ENCODE measurements at regions not wholly inside any gene's neighbourhood (a gene's known extent, or its start where the extent isn't known, plus 50 kb on each side); places are given as distances from the start of the nearest gene placed in this dataset.
A peak's percentile ranks its signal among the peaks of the same experiment; 100 is the strongest.
"Not testable (repeated sequence)": the region's sequence is repeated elsewhere in the genome, so short reads cannot be mapped to it uniquely, and the experiment has no call there.

- Histone ChIP-seq H3K27me3 (ENCODE audit: control insufficient read depth, insufficient read depth, low read length) (no peaks in the 10 kb centered on the region), H3K9me3 (ENCODE audit: control insufficient read depth in 2 of 3, insufficient read depth in 1 of 3, low read length in 3 of 3) (no peaks in the 10 kb centered on the region), H3K4me1 (ENCODE audit: control insufficient read depth in 2 of 3, insufficient read depth in 2 of 3, low read depth in 1 of 3, low read length in 3 of 3) (no peaks in the 10 kb centered on the region), H3K36me3 (ENCODE audit: control insufficient read depth in 2 of 3, insufficient read depth in 3 of 3, low read length in 3 of 3) (no peaks in the 10 kb centered on the region), H3K4me3 (ENCODE audit: low read length in 3 of 3) (no peak overlapping the region), H3K9ac (ENCODE audit: low read length in 3 of 3) (no peak overlapping the region), H3K27ac (ENCODE audit: low read depth in 2 of 2, low read length in 2 of 2) (no peak overlapping the region)
- intact Hi-C loops (cut with DNase I), result no loop called here
- DNase-seq (no peak), FAIRE-seq (no peak)
- TF ChIP-seq CTCF (IDR thresholded peaks at IDR 0.05; ENCODE audit: borderline replicate concordance, extremely low read depth, insufficient read depth), result no peak
Observed at GRCh38 chrX:128961290-128961689, 562.0 kb downstream of the SMARCA1 start.

DNA sequence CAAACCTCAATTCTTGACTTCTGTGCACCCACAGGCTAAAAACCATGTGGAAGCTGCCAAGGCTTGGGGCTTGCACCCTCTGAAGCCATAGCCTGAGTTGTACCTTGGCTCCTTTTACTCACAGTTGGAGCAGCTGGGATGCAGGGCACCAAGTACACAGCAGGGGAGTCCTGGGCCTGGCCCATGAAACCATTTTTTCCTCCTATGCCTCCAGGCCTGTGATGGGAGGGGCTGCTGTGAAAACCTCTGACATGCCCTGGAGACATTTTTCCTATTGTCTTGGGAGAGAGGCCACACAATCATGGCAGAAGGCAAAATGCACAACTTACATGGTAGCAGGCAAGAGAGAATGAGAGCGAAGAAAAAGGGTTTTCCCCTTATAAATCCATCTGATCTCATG lies 568.6 kb downstream of the SMARCA1 start:
- H3K4me3 ChIP-seq (ENCODE audit: low read length in 3 of 3); H3K9ac ChIP-seq (ENCODE audit: low read length in 3 of 3); H3K27ac ChIP-seq (ENCODE audit: low read depth in 2 of 2, low read length in 2 of 2); H3K4me1 ChIP-seq (ENCODE audit: control insufficient read depth in 2 of 3, insufficient read depth in 2 of 3, low read depth in 1 of 3, low read length in 3 of 3); H3K27me3 ChIP-seq (ENCODE audit: control insufficient read depth, insufficient read depth, low read length); H3K9me3 ChIP-seq (ENCODE audit: control insufficient read depth in 2 of 3, insufficient read depth in 1 of 3, low read length in 3 of 3); DNase-seq; H3K36me3 ChIP-seq (ENCODE audit: control insufficient read depth in 2 of 3, insufficient read depth in 3 of 3, low read length in 3 of 3); FAIRE-seq; intact Hi-C loops (cut with DNase I): not testable (repeated sequence)

DNA sequence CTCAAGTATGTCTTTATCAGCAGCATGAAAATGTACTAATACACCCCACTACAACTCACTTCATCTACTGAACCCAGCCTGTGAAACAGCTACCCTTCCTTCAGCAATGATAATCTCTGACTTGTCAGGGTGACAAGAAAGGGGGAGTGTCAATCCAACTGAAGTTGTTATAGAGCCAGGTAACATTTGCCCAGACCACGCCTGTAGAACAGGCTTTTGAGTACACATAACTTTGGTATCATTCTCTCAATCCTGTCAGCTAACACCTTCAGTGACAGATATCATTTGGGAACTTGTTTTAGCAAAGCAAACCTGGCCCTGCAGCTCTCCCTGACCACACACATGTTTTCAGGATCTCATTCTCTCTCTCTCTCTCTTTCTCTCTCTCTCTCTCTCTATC lies 592.2 kb downstream of the SMARCA1 start:
- H3K36me3 ChIP-seq (ENCODE audit: control insufficient read depth in 2 of 3, insufficient read depth in 3 of 3, low read length in 3 of 3), result no peaks in the 10 kb centered on the region
- intact Hi-C loops (cut with DNase I), result no loop called here
- no peaks in the 10 kb centered on the region for H3K9me3 ChIP-seq (ENCODE audit: control insufficient read depth in 2 of 3, insufficient read depth in 1 of 3, low read length in 3 of 3)
- no peak for FAIRE-seq
- H3K27ac ChIP-seq (ENCODE audit: low read depth in 2 of 2, low read length in 2 of 2), result no peak overlapping the region
- TF ChIP-seq CTCF (IDR thresholded peaks at IDR 0.05; ENCODE audit: borderline replicate concordance, extremely low read depth, insufficient read depth), result no peak
- no peak for DNase-seq
- H3K4me1 ChIP-seq (ENCODE audit: control insufficient read depth in 2 of 3, insufficient read depth in 2 of 3, low read depth in 1 of 3, low read length in 3 of 3), result no peaks in the 10 kb centered on the region
- no peaks in the 10 kb centered on the region for H3K27me3 ChIP-seq (ENCODE audit: control insufficient read depth, insufficient read depth, low read length)
- no peak overlapping the region for H3K9ac ChIP-seq (ENCODE audit: low read length in 3 of 3)
- no peak overlapping the region for H3K4me3 ChIP-seq (ENCODE audit: low read length in 3 of 3)

GRCh38 chrX:128929271-128930057 lies 593.8 kb downstream of the SMARCA1 start:
- Histone ChIP-seq H3K4me3 (ENCODE audit: low read length in 3 of 3) (no peak overlapping the region), H3K4me1 (ENCODE audit: control insufficient read depth in 2 of 3, insufficient read depth in 2 of 3, low read depth in 1 of 3, low read length in 3 of 3) (no peaks in the 10 kb centered on the region), H3K9me3 (ENCODE audit: control insufficient read depth in 2 of 3, insufficient read depth in 1 of 3, low read length in 3 of 3) (no peaks in the 10 kb centered on the region), H3K27ac (ENCODE audit: low read depth in 2 of 2, low read length in 2 of 2) (no peak overlapping the region), H3K27me3 (ENCODE audit: control insufficient read depth, insufficient read depth, low read length) (no peaks in the 10 kb centered on the region), H3K9ac (ENCODE audit: low read length in 3 of 3) (no peak overlapping the region), H3K36me3 (ENCODE audit: control insufficient read depth in 2 of 3, insufficient read depth in 3 of 3, low read length in 3 of 3) (no peaks in the 10 kb centered on the region)
- FAIRE-seq, result no peak
- DNase-seq, result peak in 2 of 5 donors; percentile 4 to 7
- intact Hi-C loops (cut with DNase I), result no loop called here
- no peak for TF ChIP-seq CTCF (IDR thresholded peaks at IDR 0.05; ENCODE audit: borderline replicate concordance, extremely low read depth, insufficient read depth)

Measured in kidney (tissue), 13 donors.